ENCODE measurements at regions not wholly inside any gene's neighbourhood (a gene's known extent, or its start where the extent isn't known, plus 50 kb on each side); places are given as distances from the start of the nearest gene placed in this dataset.

DNA sequence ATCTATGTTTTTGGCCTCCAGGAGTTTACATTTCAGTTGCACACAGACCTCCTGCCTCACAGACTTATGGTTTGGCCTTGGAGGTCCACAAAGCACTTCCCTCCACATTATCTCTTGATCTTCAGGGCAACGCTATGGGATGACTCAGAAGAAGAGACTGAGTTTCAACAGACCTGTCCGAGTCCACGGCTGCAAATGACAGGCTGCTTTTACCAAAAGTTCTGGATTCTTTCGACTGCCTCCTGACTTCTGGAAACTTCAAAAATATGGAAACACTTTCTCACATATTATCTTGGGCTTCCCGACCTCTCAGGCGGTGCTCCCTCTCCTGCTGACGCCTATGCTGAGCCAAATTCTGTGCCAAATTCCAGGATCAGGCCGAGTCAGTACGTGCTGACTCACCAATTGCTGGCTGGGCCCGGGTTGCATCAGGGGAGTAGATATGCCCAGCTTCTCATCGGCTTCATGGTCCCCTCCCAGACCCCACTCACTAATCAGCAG lies 190.2 kb downstream of the BMP7 start:
- DNase-seq = no peak
- Mint-ChIP-seq H3K4me3 (ENCODE audit: low read depth, unreplicated experiment) (no peak overlapping the region), H3K27me3 (ENCODE audit: unreplicated experiment) (peaks cover 41% of the 10 kb centered on the region), H3K9me3 (ENCODE audit: low read depth, unreplicated experiment) (no peaks in the 10 kb centered on the region), H3K4me1 (ENCODE audit: low read depth, unreplicated experiment) (no peaks in the 10 kb centered on the region), H3K36me3 (ENCODE audit: insufficient read depth, unreplicated experiment) (no peaks in the 10 kb centered on the region), H3K27ac (ENCODE audit: unreplicated experiment) (no peak overlapping the region)
- TF ChIP-seq, protein P1, sequence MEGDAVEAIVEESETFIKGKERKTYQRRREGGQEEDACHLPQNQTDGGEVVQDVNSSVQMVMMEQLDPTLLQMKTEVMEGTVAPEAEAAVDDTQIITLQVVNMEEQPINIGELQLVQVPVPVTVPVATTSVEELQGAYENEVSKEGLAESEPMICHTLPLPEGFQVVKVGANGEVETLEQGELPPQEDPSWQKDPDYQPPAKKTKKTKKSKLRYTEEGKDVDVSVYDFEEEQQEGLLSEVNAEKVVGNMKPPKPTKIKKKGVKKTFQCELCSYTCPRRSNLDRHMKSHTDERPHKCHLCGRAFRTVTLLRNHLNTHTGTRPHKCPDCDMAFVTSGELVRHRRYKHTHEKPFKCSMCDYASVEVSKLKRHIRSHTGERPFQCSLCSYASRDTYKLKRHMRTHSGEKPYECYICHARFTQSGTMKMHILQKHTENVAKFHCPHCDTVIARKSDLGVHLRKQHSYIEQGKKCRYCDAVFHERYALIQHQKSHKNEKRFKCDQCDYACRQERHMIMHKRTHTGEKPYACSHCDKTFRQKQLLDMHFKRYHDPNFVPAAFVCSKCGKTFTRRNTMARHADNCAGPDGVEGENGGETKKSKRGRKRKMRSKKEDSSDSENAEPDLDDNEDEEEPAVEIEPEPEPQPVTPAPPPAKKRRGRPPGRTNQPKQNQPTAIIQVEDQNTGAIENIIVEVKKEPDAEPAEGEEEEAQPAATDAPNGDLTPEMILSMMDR (IDR thresholded peaks at IDR 0.05; ENCODE audit: unreplicated experiment) = no peak
- no TSS peak for BruUV-seq (replicated peaks)
- CTCF ChIA-PET = no interaction called here
- intact Hi-C loops (cut with micrococcal nuclease; ENCODE audit: unreplicated experiment) = no loop called here

DNA sequence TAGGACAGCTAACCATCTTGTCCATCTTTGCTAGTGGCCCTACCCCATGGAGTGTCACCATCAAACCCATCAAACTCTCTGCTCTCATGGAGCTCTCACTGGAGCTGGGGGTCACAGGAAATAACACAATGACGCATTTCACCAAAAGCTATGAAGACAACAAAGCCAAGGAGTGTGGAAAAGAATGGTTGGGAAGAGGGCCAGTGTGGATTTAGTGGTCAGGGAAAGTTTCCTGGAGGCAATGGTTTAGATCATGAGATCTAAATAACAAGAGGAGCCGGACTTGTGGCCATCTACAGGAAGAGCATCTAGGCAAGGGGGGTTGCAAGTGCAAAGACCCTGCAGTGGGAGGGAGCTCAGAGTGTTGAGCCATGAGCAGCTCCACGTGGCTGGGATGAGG lies 189.5 kb downstream of the BMP7 start:
- Mint-ChIP-seq H3K36me3 (ENCODE audit: insufficient read depth, unreplicated experiment) (no peaks in the 10 kb centered on the region), H3K9me3 (ENCODE audit: low read depth, unreplicated experiment) (no peaks in the 10 kb centered on the region), H3K27ac (ENCODE audit: unreplicated experiment) (no peak overlapping the region), H3K4me3 (ENCODE audit: low read depth, unreplicated experiment) (no peak overlapping the region), H3K4me1 (ENCODE audit: low read depth, unreplicated experiment) (no peaks in the 10 kb centered on the region), H3K27me3 (ENCODE audit: unreplicated experiment) (peaks cover 43% of the 10 kb centered on the region)
- CTCF ChIA-PET = no interaction called here
- TF ChIP-seq, protein P1 (IDR thresholded peaks at IDR 0.05; ENCODE audit: unreplicated experiment) = no peak
- no TSS peak for BruUV-seq (replicated peaks)
- DNase-seq = no peak
- intact Hi-C loops (cut with micrococcal nuclease; ENCODE audit: unreplicated experiment) = no loop called here

DNA sequence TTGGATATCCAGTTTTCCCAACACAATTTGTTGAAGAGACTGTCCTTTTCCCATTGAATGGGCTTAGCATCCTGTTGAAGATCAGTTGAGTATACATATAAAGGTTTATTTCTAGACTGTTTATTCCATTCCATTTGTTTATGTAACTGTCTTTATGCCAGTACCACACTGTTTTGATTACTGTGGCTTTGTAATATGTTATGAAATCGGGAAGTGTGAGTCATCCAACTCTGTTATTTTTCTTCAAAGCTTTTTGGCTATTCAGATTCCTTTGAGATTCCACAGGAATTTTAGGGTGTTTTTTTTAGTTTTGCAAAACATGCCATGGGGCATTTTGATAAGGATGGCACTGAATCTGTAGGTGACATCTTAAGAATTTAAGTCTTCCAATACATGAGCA lies 188.3 kb downstream of the BMP7 start:
- Mint-ChIP-seq H3K27ac (ENCODE audit: unreplicated experiment) (no peak overlapping the region), H3K4me3 (ENCODE audit: low read depth, unreplicated experiment) (no peak overlapping the region), H3K27me3 (ENCODE audit: unreplicated experiment) (peaks cover 54% of the 10 kb centered on the region), H3K36me3 (ENCODE audit: insufficient read depth, unreplicated experiment) (no peaks in the 10 kb centered on the region), H3K9me3 (ENCODE audit: low read depth, unreplicated experiment) (peaks cover 2% of the 10 kb centered on the region), H3K4me1 (ENCODE audit: low read depth, unreplicated experiment) (no peaks in the 10 kb centered on the region)
- intact Hi-C loops (cut with micrococcal nuclease; ENCODE audit: unreplicated experiment) = no loop called here
- TF ChIP-seq, protein P1 (IDR thresholded peaks at IDR 0.05; ENCODE audit: unreplicated experiment) = no peak
- CTCF ChIA-PET = no interaction called here
- no TSS peak for BruUV-seq (replicated peaks)
- no peak for DNase-seq

DNA sequence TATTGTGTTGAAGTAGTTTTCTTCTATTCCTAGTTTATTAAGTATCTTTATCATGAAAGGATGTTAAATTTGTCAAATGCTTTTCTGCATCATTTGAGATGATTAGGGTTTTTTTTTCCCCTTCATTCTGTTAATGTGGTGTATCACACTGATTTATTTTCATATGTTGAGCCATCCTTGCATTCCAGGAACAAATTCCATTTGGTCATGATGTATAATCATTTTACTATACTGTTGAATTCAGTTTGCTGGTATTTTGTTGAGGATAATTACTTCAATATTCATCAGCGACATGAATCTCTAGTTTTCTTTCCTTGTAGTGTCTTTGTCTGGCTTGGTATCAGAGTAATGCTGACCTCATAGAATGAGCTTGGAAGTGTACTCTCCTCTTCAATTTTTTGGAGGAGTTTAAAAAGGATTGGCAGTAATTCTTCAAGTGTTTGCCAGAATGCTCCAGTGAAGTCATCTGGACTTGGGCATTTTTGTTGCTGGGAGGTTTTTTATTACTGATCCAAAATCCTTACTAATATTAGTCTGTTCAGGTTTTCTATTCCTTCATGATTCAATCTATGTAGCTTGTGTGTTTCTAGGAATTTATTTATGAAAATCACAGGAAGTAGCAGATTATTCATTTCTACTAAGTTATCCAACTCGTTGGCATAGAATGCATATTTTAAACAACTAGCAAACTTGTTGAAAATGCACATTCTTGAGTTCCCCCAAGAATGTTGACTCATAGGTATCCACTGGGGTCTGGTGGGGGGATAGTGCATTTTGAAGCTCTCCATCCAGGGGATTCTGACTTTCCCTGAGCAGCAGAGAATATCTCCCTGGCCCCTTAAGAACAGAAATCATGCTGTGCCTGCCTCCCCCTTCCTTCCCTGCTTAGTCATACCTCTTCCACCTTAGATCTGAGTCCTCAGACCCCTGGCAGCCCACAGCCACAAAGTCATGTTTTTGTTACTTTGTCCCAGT lies 187.1 kb downstream of the BMP7 start:
- DNase-seq = no peak
- CTCF ChIA-PET = no interaction called here
- no peaks in the 10 kb centered on the region for H3K36me3 Mint-ChIP-seq (ENCODE audit: insufficient read depth, unreplicated experiment)
- intact Hi-C loops (cut with micrococcal nuclease; ENCODE audit: unreplicated experiment) = no loop called here
- BruUV-seq (replicated peaks) = no TSS peak
- no peak overlapping the region for H3K27ac Mint-ChIP-seq (ENCODE audit: unreplicated experiment)
- no peaks in the 10 kb centered on the region for H3K4me1 Mint-ChIP-seq (ENCODE audit: low read depth, unreplicated experiment)
- H3K9me3 Mint-ChIP-seq (ENCODE audit: low read depth, unreplicated experiment) = peaks cover 2% of the 10 kb centered on the region
- TF ChIP-seq, protein P1 (IDR thresholded peaks at IDR 0.05; ENCODE audit: unreplicated experiment) = no peak
- peaks cover 60% of the 10 kb centered on the region for H3K27me3 Mint-ChIP-seq (ENCODE audit: unreplicated experiment)
- no peak overlapping the region for H3K4me3 Mint-ChIP-seq (ENCODE audit: low read depth, unreplicated experiment)
